HEK293 (cell line): ENCODE measurements at regions not wholly inside any gene's neighbourhood (a gene's known extent, or its start where the extent isn't known, plus 50 kb on each side); places are given as distances from the start of the nearest gene placed in this dataset.

ENCODE experiments used
- KLF10 ChIP-seq: fragments of 450-650 bp; IDR thresholded peaks from 2 replicates; pipeline ENCODE4 v1.5.1; 2018; ENCODE audit warnings: missing biosample characterization, mild to moderate bottlenecking, missing genetic modification characterization
- PRDM1 ChIP-seq: fragments of 450-650 bp; formaldehyde crosslinking; IDR thresholded peaks from 2 replicates; pipeline ENCODE4; 2016; ENCODE audit warnings: missing biosample characterization, missing genetic modification characterization
- SP3 ChIP-seq: fragments of 450-650 bp; formaldehyde crosslinking; IDR thresholded peaks from 2 replicates; pipeline ENCODE4 v1.5.1; 2016; ENCODE audit warnings: missing biosample characterization, missing genetic modification characterization
- YY1 ChIP-seq: fragments of 450-650 bp; formaldehyde crosslinking; IDR thresholded peaks from 2 replicates; pipeline ENCODE4 v1.5.1; 2018; ENCODE audit warnings: missing biosample characterization, missing genetic modification characterization
- ZBTB20 ChIP-seq: fragments of 450-650 bp; formaldehyde crosslinking; IDR thresholded peaks from 2 replicates; pipeline ENCODE4 v1.5.1; 2016; ENCODE audit warnings: missing biosample characterization, missing genetic modification characterization
- ZBTB21 ChIP-seq: fragments of 450-650 bp; formaldehyde crosslinking; IDR thresholded peaks from 2 replicates; pipeline ENCODE4 v1.5.1; 2017; ENCODE audit warnings: missing biosample characterization, missing genetic modification characterization
- ZBTB48 ChIP-seq: fragments of 450-650 bp; formaldehyde crosslinking; IDR thresholded peaks from 2 replicates; pipeline ENCODE4 v1.5.1; 2016; ENCODE audit warnings: missing biosample characterization, missing genetic modification characterization
- ZEB2 ChIP-seq: fragments of 450-650 bp; formaldehyde crosslinking; IDR thresholded peaks from 2 replicates; pipeline ENCODE4 v1.5.1; 2016; ENCODE audit warnings: missing biosample characterization, missing genetic modification characterization
- ZNF112 ChIP-seq: fragments of 450-650 bp; formaldehyde crosslinking; IDR thresholded peaks from 2 replicates; pipeline ENCODE4 v1.5.0; 2017; ENCODE audit warnings: missing biosample characterization, missing genetic modification characterization
- ZNF133 ChIP-seq: fragments of 450-650 bp; formaldehyde crosslinking; IDR thresholded peaks from 2 replicates; pipeline ENCODE4 v1.5.1; 2016; ENCODE audit warnings: missing biosample characterization, missing genetic modification characterization
- ZNF138 ChIP-seq: fragments of 450-650 bp; formaldehyde crosslinking; IDR thresholded peaks from 2 replicates; pipeline ENCODE4 v1.5.1; 2016; ENCODE audit warnings: missing biosample characterization, missing genetic modification characterization, borderline replicate concordance
- ZNF146 ChIP-seq: fragments of 450-650 bp; formaldehyde crosslinking; IDR thresholded peaks from 2 replicates; pipeline ENCODE4 v1.5.1; 2016; ENCODE audit warnings: missing biosample characterization, missing genetic modification characterization
- ZNF155 ChIP-seq: fragments of 450-650 bp; formaldehyde crosslinking; IDR thresholded peaks from 2 replicates; pipeline ENCODE4 v1.5.1; 2016; ENCODE audit warnings: missing biosample characterization, missing genetic modification characterization
- ZNF175 ChIP-seq: fragments of 450-650 bp; formaldehyde crosslinking; IDR thresholded peaks from 2 replicates; pipeline ENCODE4 v1.5.1; 2016; ENCODE audit warnings: missing biosample characterization, missing genetic modification characterization
- ZNF223 ChIP-seq: fragments of 450-650 bp; formaldehyde crosslinking; IDR thresholded peaks from 2 replicates; pipeline ENCODE4 v1.5.1; 2016; ENCODE audit warnings: missing biosample characterization, missing genetic modification characterization
- ZNF311 ChIP-seq: fragments of 450-650 bp; formaldehyde crosslinking; IDR thresholded peaks from 2 replicates; pipeline ENCODE4 v1.5.1; 2017; ENCODE audit warnings: missing biosample characterization, missing genetic modification characterization, borderline replicate concordance
- ZNF324 ChIP-seq: fragments of 450-650 bp; formaldehyde crosslinking; IDR thresholded peaks from 2 replicates; pipeline ENCODE4 v1.5.1; 2016; ENCODE audit warnings: missing biosample characterization, missing genetic modification characterization
- ZNF501 ChIP-seq: fragments of 450-650 bp; formaldehyde crosslinking; IDR thresholded peaks from 2 replicates; pipeline ENCODE4 v1.5.1; 2016; ENCODE audit warnings: missing biosample characterization, missing genetic modification characterization
- ZNF624 ChIP-seq: fragments of 450-650 bp; formaldehyde crosslinking; IDR thresholded peaks from 2 replicates; pipeline ENCODE4 v1.5.1; 2017; ENCODE audit warnings: missing biosample characterization, missing genetic modification characterization
- TF ChIP-seq, protein P1 (sequence below): fragments of 450-650 bp; formaldehyde crosslinking; IDR thresholded peaks from 2 replicates; pipeline ENCODE4 v1.5.1; 2016; ENCODE audit warnings: missing biosample characterization, missing genetic modification characterization
- TF ChIP-seq, protein P2 (sequence below): fragments of 450-650 bp; formaldehyde crosslinking; IDR thresholded peaks from 2 replicates; pipeline ENCODE4 v1.5.1; 2016; ENCODE audit warnings: missing biosample characterization, missing genetic modification characterization, borderline replicate concordance
- TF ChIP-seq, protein P3 (sequence below): fragments of 450-650 bp; formaldehyde crosslinking; IDR thresholded peaks from 2 replicates; pipeline ENCODE4 v1.5.1; 2016; ENCODE audit warnings: missing biosample characterization, missing genetic modification characterization
- TF ChIP-seq, protein P4 (sequence below): fragments of 450-650 bp; formaldehyde crosslinking; IDR thresholded peaks from 2 replicates; pipeline ENCODE4 v1.5.1; 2017; ENCODE audit warnings: missing biosample characterization, mild to moderate bottlenecking, missing genetic modification characterization, moderate library complexity
- TF ChIP-seq, protein P5 (sequence below): fragments of 450-650 bp; formaldehyde crosslinking; IDR thresholded peaks from 2 replicates; pipeline ENCODE4 v1.5.0; 2017; ENCODE audit warnings: missing biosample characterization, missing genetic modification characterization, borderline replicate concordance
- TF ChIP-seq, protein P6 (sequence below): fragments of 450-650 bp; formaldehyde crosslinking; IDR thresholded peaks from 2 replicates; pipeline ENCODE4 v1.5.1; 2016; ENCODE audit warnings: missing biosample characterization, missing genetic modification characterization, low read depth
- TF ChIP-seq, protein P7 (sequence below): fragments of 450-650 bp; formaldehyde crosslinking; IDR thresholded peaks from 2 replicates; pipeline ENCODE4 v1.5.1; 2017; ENCODE audit warnings: missing biosample characterization, missing genetic modification characterization
- TF ChIP-seq, protein P8 (sequence below): fragments of 450-650 bp; formaldehyde crosslinking; IDR thresholded peaks from 2 replicates; pipeline ENCODE4 v1.5.1; 2016; ENCODE audit warnings: missing biosample characterization, missing genetic modification characterization

DNA sequence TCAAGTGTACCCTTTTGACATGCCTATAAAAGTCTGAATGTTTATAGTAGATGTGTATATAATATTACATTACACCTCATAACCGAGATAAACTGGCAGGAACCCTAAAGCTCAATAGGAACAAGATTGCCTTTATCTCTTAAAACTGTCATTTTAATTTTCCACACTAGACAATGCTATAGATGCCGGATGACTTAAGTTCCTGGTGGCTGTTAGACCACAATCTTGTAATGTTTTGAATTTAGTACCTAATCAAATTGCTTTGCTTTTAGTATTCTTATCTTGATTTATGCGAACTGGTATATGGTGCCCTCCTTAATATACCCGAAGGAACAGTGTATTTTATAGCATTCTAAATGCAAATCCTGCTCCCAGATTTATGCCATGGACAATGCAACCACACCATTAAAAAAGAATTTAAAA is 1397.0 kb upstream of the ADGRL4 start (continued):
- TF ChIP-seq ZBTB20 (tag by site-specific recombination) (no peak), ZNF138 (no peak), ZNF501 (peak; percentile 90), ZNF146 (tag by site-specific recombination) (peak; percentile 65; the same call in 1 of the 2 replicates), YY1 (tag by site-specific recombination) (peak; percentile 76), ZNF311 (tag by site-specific recombination) (no peak), ZEB2 (peak; percentile 98), ZNF133 (no peak), ZBTB21 (tag by site-specific recombination) (0 out of 2 replicates have a peak, but pooled peaks have one; percentile 34), ZNF175 (tag by site-specific recombination) (no peak), PRDM1 (tag by site-specific recombination) (no peak), SP3 (tag by site-specific recombination) (0 out of 2 replicates have a peak, but pooled peaks have one; percentile 33), ZNF155 (tag by site-specific recombination) (no peak), KLF10 (peak; percentile 87), ZNF324 (tag by site-specific recombination) (peak; percentile 83; the same call in 1 of the 2 replicates), ZNF624 (no peak), ZNF112 (tag by site-specific recombination) (no peak), ZBTB48 (tag by site-specific recombination) (no peak), ZNF223 (tag by site-specific recombination) (no peak)
- TF ChIP-seq, protein P1, sequence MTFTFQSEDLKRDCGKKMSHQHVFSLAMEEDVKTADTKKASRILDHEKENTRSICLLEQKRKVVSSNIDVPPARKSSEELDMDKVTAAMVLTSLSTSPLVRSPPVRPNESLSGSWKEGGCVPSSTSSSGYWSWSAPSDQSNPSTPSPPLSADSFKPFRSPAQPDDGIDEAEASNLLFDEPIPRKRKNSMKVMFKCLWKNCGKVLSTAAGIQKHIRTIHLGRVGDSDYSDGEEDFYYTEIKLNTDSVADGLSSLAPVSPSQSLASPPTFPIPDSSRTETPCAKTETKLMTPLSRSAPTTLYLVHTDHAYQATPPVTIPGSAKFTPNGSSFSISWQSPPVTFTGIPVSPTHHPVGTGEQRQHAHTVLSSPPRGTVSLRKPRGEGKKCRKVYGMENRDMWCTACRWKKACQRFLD (tag by site-specific recombination), result no peak
- TF ChIP-seq, protein P2, sequence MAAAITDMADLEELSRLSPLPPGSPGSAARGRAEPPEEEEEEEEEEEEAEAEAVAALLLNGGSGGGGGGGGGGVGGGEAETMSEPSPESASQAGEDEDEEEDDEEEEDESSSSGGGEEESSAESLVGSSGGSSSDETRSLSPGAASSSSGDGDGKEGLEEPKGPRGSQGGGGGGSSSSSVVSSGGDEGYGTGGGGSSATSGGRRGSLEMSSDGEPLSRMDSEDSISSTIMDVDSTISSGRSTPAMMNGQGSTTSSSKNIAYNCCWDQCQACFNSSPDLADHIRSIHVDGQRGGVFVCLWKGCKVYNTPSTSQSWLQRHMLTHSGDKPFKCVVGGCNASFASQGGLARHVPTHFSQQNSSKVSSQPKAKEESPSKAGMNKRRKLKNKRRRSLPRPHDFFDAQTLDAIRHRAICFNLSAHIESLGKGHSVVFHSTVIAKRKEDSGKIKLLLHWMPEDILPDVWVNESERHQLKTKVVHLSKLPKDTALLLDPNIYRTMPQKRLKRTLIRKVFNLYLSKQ, result peak; percentile 82; the same call in 1 of the 2 replicates
- TF ChIP-seq, protein P3, sequence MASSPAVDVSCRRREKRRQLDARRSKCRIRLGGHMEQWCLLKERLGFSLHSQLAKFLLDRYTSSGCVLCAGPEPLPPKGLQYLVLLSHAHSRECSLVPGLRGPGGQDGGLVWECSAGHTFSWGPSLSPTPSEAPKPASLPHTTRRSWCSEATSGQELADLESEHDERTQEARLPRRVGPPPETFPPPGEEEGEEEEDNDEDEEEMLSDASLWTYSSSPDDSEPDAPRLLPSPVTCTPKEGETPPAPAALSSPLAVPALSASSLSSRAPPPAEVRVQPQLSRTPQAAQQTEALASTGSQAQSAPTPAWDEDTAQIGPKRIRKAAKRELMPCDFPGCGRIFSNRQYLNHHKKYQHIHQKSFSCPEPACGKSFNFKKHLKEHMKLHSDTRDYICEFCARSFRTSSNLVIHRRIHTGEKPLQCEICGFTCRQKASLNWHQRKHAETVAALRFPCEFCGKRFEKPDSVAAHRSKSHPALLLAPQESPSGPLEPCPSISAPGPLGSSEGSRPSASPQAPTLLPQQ (tag by site-specific recombination), result peak; percentile 86
- TF ChIP-seq, protein P4, sequence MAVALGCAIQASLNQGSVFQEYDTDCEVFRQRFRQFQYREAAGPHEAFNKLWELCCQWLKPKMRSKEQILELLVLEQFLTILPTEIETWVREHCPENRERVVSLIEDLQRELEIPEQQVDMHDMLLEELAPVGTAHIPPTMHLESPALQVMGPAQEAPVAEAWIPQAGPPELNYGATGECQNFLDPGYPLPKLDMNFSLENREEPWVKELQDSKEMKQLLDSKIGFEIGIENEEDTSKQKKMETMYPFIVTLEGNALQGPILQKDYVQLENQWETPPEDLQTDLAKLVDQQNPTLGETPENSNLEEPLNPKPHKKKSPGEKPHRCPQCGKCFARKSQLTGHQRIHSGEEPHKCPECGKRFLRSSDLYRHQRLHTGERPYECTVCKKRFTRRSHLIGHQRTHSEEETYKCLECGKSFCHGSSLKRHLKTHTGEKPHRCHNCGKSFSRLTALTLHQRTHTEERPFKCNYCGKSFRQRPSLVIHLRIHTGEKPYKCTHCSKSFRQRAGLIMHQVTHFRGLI (tag by site-specific recombination), result peak; percentile 67; the same call in 1 of the 2 replicates
- TF ChIP-seq, protein P5, sequence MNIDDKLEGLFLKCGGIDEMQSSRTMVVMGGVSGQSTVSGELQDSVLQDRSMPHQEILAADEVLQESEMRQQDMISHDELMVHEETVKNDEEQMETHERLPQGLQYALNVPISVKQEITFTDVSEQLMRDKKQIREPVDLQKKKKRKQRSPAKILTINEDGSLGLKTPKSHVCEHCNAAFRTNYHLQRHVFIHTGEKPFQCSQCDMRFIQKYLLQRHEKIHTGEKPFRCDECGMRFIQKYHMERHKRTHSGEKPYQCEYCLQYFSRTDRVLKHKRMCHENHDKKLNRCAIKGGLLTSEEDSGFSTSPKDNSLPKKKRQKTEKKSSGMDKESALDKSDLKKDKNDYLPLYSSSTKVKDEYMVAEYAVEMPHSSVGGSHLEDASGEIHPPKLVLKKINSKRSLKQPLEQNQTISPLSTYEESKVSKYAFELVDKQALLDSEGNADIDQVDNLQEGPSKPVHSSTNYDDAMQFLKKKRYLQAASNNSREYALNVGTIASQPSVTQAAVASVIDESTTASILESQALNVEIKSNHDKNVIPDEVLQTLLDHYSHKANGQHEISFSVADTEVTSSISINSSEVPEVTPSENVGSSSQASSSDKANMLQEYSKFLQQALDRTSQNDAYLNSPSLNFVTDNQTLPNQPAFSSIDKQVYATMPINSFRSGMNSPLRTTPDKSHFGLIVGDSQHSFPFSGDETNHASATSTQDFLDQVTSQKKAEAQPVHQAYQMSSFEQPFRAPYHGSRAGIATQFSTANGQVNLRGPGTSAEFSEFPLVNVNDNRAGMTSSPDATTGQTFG, result no peak
- TF ChIP-seq, protein P6, sequence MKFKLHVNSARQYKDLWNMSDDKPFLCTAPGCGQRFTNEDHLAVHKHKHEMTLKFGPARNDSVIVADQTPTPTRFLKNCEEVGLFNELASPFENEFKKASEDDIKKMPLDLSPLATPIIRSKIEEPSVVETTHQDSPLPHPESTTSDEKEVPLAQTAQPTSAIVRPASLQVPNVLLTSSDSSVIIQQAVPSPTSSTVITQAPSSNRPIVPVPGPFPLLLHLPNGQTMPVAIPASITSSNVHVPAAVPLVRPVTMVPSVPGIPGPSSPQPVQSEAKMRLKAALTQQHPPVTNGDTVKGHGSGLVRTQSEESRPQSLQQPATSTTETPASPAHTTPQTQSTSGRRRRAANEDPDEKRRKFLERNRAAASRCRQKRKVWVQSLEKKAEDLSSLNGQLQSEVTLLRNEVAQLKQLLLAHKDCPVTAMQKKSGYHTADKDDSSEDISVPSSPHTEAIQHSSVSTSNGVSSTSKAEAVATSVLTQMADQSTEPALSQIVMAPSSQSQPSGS (tag by site-specific recombination), result peak; percentile 76; the same call in 1 of the 2 replicates
- TF ChIP-seq, protein P7, sequence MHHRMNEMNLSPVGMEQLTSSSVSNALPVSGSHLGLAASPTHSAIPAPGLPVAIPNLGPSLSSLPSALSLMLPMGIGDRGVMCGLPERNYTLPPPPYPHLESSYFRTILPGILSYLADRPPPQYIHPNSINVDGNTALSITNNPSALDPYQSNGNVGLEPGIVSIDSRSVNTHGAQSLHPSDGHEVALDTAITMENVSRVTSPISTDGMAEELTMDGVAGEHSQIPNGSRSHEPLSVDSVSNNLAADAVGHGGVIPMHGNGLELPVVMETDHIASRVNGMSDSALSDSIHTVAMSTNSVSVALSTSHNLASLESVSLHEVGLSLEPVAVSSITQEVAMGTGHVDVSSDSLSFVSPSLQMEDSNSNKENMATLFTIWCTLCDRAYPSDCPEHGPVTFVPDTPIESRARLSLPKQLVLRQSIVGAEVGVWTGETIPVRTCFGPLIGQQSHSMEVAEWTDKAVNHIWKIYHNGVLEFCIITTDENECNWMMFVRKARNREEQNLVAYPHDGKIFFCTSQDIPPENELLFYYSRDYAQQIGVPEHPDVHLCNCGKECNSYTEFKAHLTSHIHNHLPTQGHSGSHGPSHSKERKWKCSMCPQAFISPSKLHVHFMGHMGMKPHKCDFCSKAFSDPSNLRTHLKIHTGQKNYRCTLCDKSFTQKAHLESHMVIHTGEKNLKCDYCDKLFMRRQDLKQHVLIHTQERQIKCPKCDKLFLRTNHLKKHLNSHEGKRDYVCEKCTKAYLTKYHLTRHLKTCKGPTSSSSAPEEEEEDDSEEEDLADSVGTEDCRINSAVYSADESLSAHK (tag by site-specific recombination), result peak; percentile 99
- TF ChIP-seq, protein P8, sequence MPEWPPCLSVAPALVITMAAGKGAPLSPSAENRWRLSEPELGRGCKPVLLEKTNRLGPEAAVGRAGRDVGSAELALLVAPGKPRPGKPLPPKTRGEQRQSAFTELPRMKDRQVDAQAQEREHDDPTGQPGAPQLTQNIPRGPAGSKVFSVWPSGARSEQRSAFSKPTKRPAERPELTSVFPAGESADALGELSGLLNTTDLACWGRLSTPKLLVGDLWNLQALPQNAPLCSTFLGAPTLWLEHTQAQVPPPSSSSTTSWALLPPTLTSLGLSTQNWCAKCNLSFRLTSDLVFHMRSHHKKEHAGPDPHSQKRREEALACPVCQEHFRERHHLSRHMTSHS (tag by site-specific recombination), result peak; percentile 98
